ENCODE measurements at regions not wholly inside any gene's neighbourhood (a gene's known extent, or its start where the extent isn't known, plus 50 kb on each side); places are given as distances from the start of the nearest gene placed in this dataset.

GRCh38 chr12:97758586-97758985 lies 296.0 kb downstream of the RMST start:
- H4K91ac ChIP-seq (ENCODE audit: insufficient read length, low read depth, low read length): no peak overlapping the region
- TF ChIP-seq, protein P1, sequence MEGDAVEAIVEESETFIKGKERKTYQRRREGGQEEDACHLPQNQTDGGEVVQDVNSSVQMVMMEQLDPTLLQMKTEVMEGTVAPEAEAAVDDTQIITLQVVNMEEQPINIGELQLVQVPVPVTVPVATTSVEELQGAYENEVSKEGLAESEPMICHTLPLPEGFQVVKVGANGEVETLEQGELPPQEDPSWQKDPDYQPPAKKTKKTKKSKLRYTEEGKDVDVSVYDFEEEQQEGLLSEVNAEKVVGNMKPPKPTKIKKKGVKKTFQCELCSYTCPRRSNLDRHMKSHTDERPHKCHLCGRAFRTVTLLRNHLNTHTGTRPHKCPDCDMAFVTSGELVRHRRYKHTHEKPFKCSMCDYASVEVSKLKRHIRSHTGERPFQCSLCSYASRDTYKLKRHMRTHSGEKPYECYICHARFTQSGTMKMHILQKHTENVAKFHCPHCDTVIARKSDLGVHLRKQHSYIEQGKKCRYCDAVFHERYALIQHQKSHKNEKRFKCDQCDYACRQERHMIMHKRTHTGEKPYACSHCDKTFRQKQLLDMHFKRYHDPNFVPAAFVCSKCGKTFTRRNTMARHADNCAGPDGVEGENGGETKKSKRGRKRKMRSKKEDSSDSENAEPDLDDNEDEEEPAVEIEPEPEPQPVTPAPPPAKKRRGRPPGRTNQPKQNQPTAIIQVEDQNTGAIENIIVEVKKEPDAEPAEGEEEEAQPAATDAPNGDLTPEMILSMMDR (conservative IDR thresholded peaks at IDR 0.05): no peak
- no peak overlapping the region for H2BK20ac ChIP-seq (ENCODE audit: low read depth, low read length, poor library complexity, severe bottlenecking)
- no peak overlapping the region for H4K8ac ChIP-seq (replicated peaks; ENCODE audit: insufficient read length, low read depth, low read length)
- H2BK120ac ChIP-seq (ENCODE audit: low read depth, low read length, poor library complexity, severe bottlenecking): no peak overlapping the region
- no peak overlapping the region for H2BK5ac ChIP-seq (ENCODE audit: insufficient read length, low read length)
- no peak overlapping the region for H3K27ac Mint-ChIP-seq
- no peak overlapping the region for H3K4me2 ChIP-seq (ENCODE audit: insufficient read depth, insufficient read length, low read length)
- H2AK5ac ChIP-seq (ENCODE audit: insufficient read length, low read length): no peak overlapping the region
- H3K18ac ChIP-seq (ENCODE audit: insufficient read length, low read depth, low read length): no peak overlapping the region
- H3K4me3 Mint-ChIP-seq: no peak overlapping the region
- H3K56ac ChIP-seq (ENCODE audit: insufficient read length, low read depth, low read length): no peak overlapping the region
- H2BK12ac ChIP-seq (ENCODE audit: insufficient read length, low read depth, low read length): no peak overlapping the region
- no peaks in the 10 kb centered on the region for H3K27me3 Mint-ChIP-seq (ENCODE audit: low read depth)
- no peak overlapping the region for H3K14ac ChIP-seq (ENCODE audit: insufficient read depth, low read length)
- DNase-seq: no peak
- peaks cover 12% of the 10 kb centered on the region in 2 experiments; a peak in 3 of 4 replicates for H3K4me1 Mint-ChIP-seq
- no peaks in the 10 kb centered on the region for H4K20me1 ChIP-seq (ENCODE audit: control insufficient read depth, insufficient read depth, insufficient read length)
- H2AFZ ChIP-seq (ENCODE audit: low read length): no peak overlapping the region
- H3K36me3 Mint-ChIP-seq (ENCODE audit: insufficient read depth in 1 of 3, low read depth in 3 of 3): peaks cover 0 to 14% (median 0%) of the 10 kb centered on the region in 3 experiments; a peak in 3 of 7 replicates
- no peak overlapping the region for H3T11ph ChIP-seq (ENCODE audit: low read length)
- H3K27ac ChIP-seq (ENCODE audit: insufficient read length, low read depth, low read length): no peak overlapping the region
- H3K27me3 ChIP-seq (ENCODE audit: insufficient read depth, low read length): no peaks in the 10 kb centered on the region
- no peaks in the 10 kb centered on the region for H3K79me1 ChIP-seq (ENCODE audit: insufficient read depth, low read depth, low read length, poor library complexity, severe bottlenecking)
- no peak overlapping the region for H3K9ac ChIP-seq (ENCODE audit: extremely low read depth, insufficient read length, low read length)
- peaks cover 9% of the 10 kb centered on the region for H3K9me3 ChIP-seq (ENCODE audit: control insufficient read depth, low read depth, low read length)
- H3K23me2 ChIP-seq (ENCODE audit: insufficient read length, low read depth, low read length, poor library complexity, severe bottlenecking): no peaks in the 10 kb centered on the region
- no peak overlapping the region for H2BK15ac ChIP-seq (ENCODE audit: low read depth, low read length)
- no CpG with 5 or more reads among the region's 1 CpG for WGBS (ENCODE audit: extremely low coverage, insufficient read length, low lambda C conversion rate)
- H4K5ac ChIP-seq (ENCODE audit: insufficient read length, low read depth, low read length): no peak overlapping the region
- H3K4ac ChIP-seq (ENCODE audit: low read depth, low read length): no peak overlapping the region
- no peaks in the 10 kb centered on the region for H3K4me1 ChIP-seq (ENCODE audit: insufficient read depth, low read length)
- H3K9me3 Mint-ChIP-seq: peaks cover 3 to 8% of the 10 kb centered on the region in 2 experiments
- H3K79me2 ChIP-seq (ENCODE audit: insufficient read depth, low read length): no peaks in the 10 kb centered on the region
- no peak overlapping the region for H3K23ac ChIP-seq (ENCODE audit: insufficient read length, low read depth, low read length)

Measured in H9 (cell line).